ENCODE measurements at regions not wholly inside any gene's neighbourhood (a gene's known extent, or its start where the extent isn't known, plus 50 kb on each side); places are given as distances from the start of the nearest gene placed in this dataset.

DNA sequence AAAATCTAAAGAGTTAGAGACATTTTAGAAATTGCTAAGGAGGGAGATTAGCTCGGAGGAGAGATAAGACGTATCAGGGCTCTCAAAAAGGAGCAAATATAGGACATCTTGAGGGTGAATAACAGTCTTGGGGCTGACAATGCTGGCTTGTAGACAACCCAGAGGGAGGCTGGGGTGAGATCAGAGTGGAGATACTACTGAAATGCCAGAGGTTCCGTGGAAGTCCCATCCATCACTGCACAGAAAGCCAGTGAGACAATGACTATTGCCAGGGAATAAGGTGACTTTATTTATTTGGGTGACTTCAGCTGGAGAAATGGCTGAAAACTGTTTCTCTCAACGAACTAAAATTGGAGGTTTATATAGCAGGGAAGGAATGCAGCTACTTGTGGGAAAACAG is 838.1 kb upstream of the AGA start:
- TF ChIP-seq, protein P1, sequence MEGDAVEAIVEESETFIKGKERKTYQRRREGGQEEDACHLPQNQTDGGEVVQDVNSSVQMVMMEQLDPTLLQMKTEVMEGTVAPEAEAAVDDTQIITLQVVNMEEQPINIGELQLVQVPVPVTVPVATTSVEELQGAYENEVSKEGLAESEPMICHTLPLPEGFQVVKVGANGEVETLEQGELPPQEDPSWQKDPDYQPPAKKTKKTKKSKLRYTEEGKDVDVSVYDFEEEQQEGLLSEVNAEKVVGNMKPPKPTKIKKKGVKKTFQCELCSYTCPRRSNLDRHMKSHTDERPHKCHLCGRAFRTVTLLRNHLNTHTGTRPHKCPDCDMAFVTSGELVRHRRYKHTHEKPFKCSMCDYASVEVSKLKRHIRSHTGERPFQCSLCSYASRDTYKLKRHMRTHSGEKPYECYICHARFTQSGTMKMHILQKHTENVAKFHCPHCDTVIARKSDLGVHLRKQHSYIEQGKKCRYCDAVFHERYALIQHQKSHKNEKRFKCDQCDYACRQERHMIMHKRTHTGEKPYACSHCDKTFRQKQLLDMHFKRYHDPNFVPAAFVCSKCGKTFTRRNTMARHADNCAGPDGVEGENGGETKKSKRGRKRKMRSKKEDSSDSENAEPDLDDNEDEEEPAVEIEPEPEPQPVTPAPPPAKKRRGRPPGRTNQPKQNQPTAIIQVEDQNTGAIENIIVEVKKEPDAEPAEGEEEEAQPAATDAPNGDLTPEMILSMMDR (IDR thresholded peaks at IDR 0.05; ENCODE audit: unreplicated experiment), result no peak
- no peaks in the 10 kb centered on the region for H3K9me3 Mint-ChIP-seq (ENCODE audit: unreplicated experiment)
- H3K4me3 Mint-ChIP-seq (ENCODE audit: unreplicated experiment), result no peak overlapping the region
- peaks cover 3% of the 10 kb centered on the region for H3K4me1 Mint-ChIP-seq (ENCODE audit: unreplicated experiment)
- H3K36me3 Mint-ChIP-seq (ENCODE audit: low read depth, unreplicated experiment), result no peaks in the 10 kb centered on the region
- no peaks in the 10 kb centered on the region for H3K27me3 Mint-ChIP-seq (ENCODE audit: unreplicated experiment)
- no peak overlapping the region for H3K27ac Mint-ChIP-seq (ENCODE audit: unreplicated experiment)
- DNase-seq (ENCODE audit: low spot score), result no peak

DNA sequence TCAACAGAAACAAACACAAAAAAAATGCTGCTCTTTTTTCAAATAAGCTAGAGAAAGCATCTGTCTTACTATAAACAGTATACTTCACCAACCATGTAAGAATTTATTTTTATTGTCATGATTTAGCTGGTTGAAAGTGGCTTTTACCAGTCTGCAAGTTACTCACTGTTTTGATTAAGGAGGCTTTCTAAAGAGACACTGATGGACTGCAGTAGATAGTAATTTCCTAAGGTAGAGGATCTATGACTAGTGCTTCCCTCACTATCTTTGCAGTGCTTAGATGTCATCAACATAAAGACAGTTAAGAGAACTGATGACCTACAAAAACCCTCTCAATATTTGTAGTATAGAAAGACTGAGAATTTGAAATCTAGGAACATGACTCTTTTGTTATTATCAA is 846.2 kb upstream of the AGA start:
- TF ChIP-seq, protein P1 (IDR thresholded peaks at IDR 0.05; ENCODE audit: unreplicated experiment), result no peak
- no peaks in the 10 kb centered on the region for H3K36me3 Mint-ChIP-seq (ENCODE audit: low read depth, unreplicated experiment)
- no peaks in the 10 kb centered on the region for H3K9me3 Mint-ChIP-seq (ENCODE audit: unreplicated experiment)
- no peak overlapping the region for H3K27ac Mint-ChIP-seq (ENCODE audit: unreplicated experiment)
- H3K4me1 Mint-ChIP-seq (ENCODE audit: unreplicated experiment), result no peaks in the 10 kb centered on the region
- no peaks in the 10 kb centered on the region for H3K27me3 Mint-ChIP-seq (ENCODE audit: unreplicated experiment)
- no peak overlapping the region for H3K4me3 Mint-ChIP-seq (ENCODE audit: unreplicated experiment)
- DNase-seq (ENCODE audit: low spot score), result no peak

DNA sequence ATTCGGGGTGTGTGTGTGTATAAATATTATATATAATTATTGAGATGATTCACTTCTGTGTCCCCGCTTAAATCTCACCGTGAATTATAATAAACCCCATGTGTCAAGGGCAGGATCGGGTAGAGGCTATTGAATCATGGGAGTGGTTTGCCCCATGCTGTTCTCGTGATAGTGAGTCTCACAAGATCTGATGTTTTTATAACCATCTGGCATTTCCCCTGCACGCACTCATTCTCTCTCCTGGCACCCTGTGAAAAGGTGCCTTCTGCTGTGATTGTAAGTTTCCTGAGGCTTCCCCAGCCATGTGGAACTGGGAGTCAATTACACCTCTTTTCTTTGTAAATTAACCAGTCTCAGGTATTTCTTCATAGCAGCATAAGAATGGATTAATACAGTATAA is 851.4 kb upstream of the AGA start:
- Mint-ChIP-seq H3K27ac (ENCODE audit: unreplicated experiment) (no peak overlapping the region), H3K27me3 (ENCODE audit: unreplicated experiment) (peaks cover 4% of the 10 kb centered on the region), H3K4me3 (ENCODE audit: unreplicated experiment) (no peak overlapping the region), H3K36me3 (ENCODE audit: low read depth, unreplicated experiment) (no peaks in the 10 kb centered on the region), H3K9me3 (ENCODE audit: unreplicated experiment) (no peaks in the 10 kb centered on the region), H3K4me1 (ENCODE audit: unreplicated experiment) (no peaks in the 10 kb centered on the region)
- TF ChIP-seq, protein P1 (IDR thresholded peaks at IDR 0.05; ENCODE audit: unreplicated experiment), result no peak
- DNase-seq (ENCODE audit: low spot score), result no peak

DNA sequence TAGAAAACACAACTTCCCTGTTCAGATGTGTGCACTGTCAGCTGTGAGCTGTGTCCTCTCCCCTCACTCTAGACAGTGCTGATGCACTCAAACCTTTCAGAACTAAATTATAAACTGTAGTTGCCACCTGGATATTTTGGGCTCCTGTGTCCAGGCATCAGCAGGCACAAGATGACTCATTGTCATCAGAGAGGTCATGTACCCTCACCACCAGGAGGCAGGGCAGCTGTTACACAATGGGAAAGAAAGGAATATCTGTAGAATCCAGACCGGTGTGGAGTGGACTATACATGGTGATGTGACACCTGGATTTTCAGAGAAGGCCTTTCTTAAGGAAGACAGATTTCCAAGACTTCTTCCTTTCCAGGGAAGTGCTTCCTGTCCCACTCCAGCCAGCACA is 854.4 kb upstream of the AGA start:
- Mint-ChIP-seq H3K9me3 (ENCODE audit: unreplicated experiment) (no peaks in the 10 kb centered on the region), H3K27ac (ENCODE audit: unreplicated experiment) (no peak overlapping the region), H3K4me1 (ENCODE audit: unreplicated experiment) (no peaks in the 10 kb centered on the region), H3K36me3 (ENCODE audit: low read depth, unreplicated experiment) (no peaks in the 10 kb centered on the region), H3K27me3 (ENCODE audit: unreplicated experiment) (peaks cover 4% of the 10 kb centered on the region), H3K4me3 (ENCODE audit: unreplicated experiment) (no peak overlapping the region)
- TF ChIP-seq, protein P1 (IDR thresholded peaks at IDR 0.05; ENCODE audit: unreplicated experiment), result no peak
- no peak for DNase-seq (ENCODE audit: low spot score)

DNA sequence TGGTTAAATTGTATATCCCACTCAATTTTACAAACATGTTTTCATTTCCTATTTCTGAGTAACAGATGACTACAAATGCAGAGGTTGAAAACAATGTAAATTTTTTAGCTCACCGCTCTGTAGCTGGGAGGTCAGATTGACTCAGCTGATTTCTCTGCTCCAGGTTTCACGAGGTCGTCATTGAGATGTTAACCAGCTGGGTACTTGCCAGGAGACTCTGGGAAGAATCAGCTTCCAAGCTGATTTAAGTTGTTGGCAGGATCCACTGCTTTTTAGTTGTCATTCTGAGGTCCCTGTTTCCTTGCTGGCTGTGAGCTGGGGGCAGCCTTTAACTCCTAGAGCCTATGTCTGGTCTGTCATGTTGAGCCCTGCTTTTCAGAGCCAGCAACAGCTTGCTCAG is 864.3 kb upstream of the AGA start:
- H3K4me1 Mint-ChIP-seq (ENCODE audit: unreplicated experiment), result peaks cover 7% of the 10 kb centered on the region
- no peak overlapping the region for H3K4me3 Mint-ChIP-seq (ENCODE audit: unreplicated experiment)
- H3K9me3 Mint-ChIP-seq (ENCODE audit: unreplicated experiment), result no peaks in the 10 kb centered on the region
- H3K27ac Mint-ChIP-seq (ENCODE audit: unreplicated experiment), result no peak overlapping the region
- TF ChIP-seq, protein P1 (IDR thresholded peaks at IDR 0.05; ENCODE audit: unreplicated experiment), result no peak
- no peaks in the 10 kb centered on the region for H3K27me3 Mint-ChIP-seq (ENCODE audit: unreplicated experiment)
- no peaks in the 10 kb centered on the region for H3K36me3 Mint-ChIP-seq (ENCODE audit: low read depth, unreplicated experiment)
- no peak for DNase-seq (ENCODE audit: low spot score)

Measured in endothelial cell (in vitro differentiated cells).